Nucleus accumbens (tissue), 56 donors: ENCODE measurements at regions not wholly inside any gene's neighbourhood (a gene's known extent, or its start where the extent isn't known, plus 50 kb on each side); places are given as distances from the start of the nearest gene placed in this dataset.

Experiments
- DNase-seq, 56 donors: peaks; one replicate each; lab custom pipeline; 2025; lab: John Stamatoyannopoulos, UW

- no peak for DNase-seq
Observed at GRCh38 chrX:109841869-109842579, 109.0 kb upstream of the ACSL4 start.

- DNase-seq, result no peak
Observed at GRCh38 chrX:109842611-109843010, 109.6 kb upstream of the ACSL4 start.

GRCh38 chrX:109843963-109844751 lies 111.1 kb upstream of the ACSL4 start:
- peak in 18 of 56 donors; percentile 0 to 26 (median 6) for DNase-seq

GRCh38 chrX:109844986-109845385 lies 111.9 kb upstream of the ACSL4 start:
- no peak for DNase-seq

GRCh38 chrX:109845996-109846395 lies 112.9 kb upstream of the ACSL4 start:
- no peak for DNase-seq

GRCh38 chrX:109847257-109848187 lies 114.5 kb upstream of the ACSL4 start:
- DNase-seq, result no peak

GRCh38 chrX:109848461-109849050 lies 115.5 kb upstream of the ACSL4 start:
- DNase-seq, result no peak

GRCh38 chrX:109854096-109854495 lies 121.0 kb upstream of the ACSL4 start:
- no peak for DNase-seq

GRCh38 chrX:109855501-109855900 lies 122.4 kb upstream of the ACSL4 start:
- DNase-seq, result no peak

- peak in 1 of 56 donors; percentile 4 for DNase-seq
Observed at GRCh38 chrX:109856974-109857373, 123.9 kb upstream of the ACSL4 start.

- no peak for DNase-seq
Observed at GRCh38 chrX:109857584-109858228, 124.6 kb upstream of the ACSL4 start.

GRCh38 chrX:109858602-109859341 lies 125.7 kb upstream of the ACSL4 start:
- DNase-seq, result no peak

- DNase-seq, result no peak
Observed at GRCh38 chrX:109859651-109860050, 126.6 kb upstream of the ACSL4 start.

GRCh38 chrX:109862433-109862832 lies 129.4 kb upstream of the ACSL4 start:
- no peak for DNase-seq

- no peak for DNase-seq
Observed at GRCh38 chrX:109863811-109864210, 130.8 kb upstream of the ACSL4 start.

GRCh38 chrX:109871121-109871888 lies 131.6 kb upstream of the TMEM164 start:
- no peak for DNase-seq

- no peak for DNase-seq
Observed at GRCh38 chrX:109872021-109872732, 130.7 kb upstream of the TMEM164 start.

- no peak for DNase-seq
Observed at GRCh38 chrX:109873574-109873973, 129.3 kb upstream of the TMEM164 start.
